SK-MEL-5 (cell line): ENCODE measurements at regions not wholly inside any gene's neighbourhood (a gene's known extent, or its start where the extent isn't known, plus 50 kb on each side); places are given as distances from the start of the nearest gene placed in this dataset.
"Not testable (repeated sequence)": the region's sequence is repeated elsewhere in the genome, so short reads cannot be mapped to it uniquely, and the experiment has no call there.

Experiments
- DNase-seq: peaks from one replicate; pipeline ENCODE4 v3.0.0-alpha.2; 2016; ENCODE audit warnings: low read depth, low spot score
- in situ Hi-C: cut with HindIII; loops from 2 replicates; pipeline ENCODE4 v1.10.0; 2016; ENCODE audit warnings: low sequenced_read_pairs, high pct_unique_total_duplicates, low pct_unique_long_range_greater_than_20kb

DNA sequence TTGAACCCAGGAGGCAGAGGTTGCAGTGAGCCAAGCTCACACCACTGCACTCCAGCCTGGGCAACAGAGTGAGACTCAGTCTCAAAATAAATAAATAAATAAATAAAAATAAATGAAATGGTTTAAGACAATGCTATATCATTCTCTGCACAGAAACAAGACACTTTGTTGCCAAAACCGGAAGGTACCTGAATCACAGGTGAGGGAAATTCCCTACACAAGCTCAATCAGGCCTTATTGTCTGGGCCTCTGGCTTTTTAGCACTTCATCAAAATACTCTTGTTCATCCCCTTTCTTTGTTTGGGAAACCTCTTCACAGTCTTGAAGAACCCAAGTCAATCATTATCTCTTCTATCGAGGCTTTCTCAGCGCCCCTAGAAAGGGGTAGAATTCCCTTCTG is 166.1 kb upstream of the NPSR1 start:
- DNase-seq, result no peak
- in situ Hi-C loops, result no loop called here

DNA sequence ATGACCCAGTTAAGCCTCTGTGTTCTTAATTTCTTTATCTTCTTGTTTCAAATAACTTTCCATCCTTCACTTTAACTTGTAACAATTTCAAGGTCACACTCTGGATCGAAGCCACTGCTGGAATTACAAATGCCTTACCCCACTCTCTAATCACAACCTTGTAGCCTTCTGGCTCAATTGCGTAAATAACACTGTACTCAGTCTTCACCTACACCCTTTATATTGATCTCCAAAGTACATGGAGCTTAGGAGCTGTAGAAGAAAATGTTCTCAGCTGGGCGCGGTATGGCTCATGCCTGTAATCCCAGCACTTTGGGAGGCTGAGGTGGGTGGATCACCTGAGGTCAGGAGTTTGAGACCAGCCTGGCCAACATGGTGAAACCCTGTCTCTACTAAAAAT is 164.3 kb upstream of the NPSR1 start:
- in situ Hi-C loops, result no loop called here
- DNase-seq, result no peak

DNA sequence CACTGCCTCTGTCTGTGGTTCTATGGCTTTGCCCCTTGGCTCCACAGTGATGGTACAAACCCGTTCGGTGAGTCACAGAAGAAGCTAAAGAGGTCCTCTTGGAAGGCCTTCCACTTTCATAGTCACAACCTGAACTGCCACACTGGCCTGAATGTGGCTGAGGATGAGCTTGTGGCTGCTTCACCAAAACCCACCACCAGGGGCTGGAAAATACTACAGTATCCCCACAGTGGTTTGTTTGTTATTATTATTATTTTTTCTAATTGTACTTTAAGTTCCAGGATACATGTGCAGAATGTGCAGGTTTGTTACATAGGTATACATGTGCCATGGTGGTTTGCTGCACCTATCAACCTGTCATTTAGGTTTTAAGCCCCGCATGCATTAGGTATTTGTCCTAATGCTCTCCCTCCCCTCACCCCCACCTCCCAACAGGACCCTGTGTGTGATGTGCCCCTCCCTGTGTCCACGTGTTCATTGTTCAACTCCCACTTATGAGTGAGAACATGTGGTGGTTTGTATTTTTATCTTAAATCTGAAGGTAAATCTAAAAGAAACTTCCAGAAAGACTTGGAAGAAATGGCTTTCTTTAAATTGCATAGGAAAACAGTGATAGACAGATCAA is 160.8 kb upstream of the NPSR1 start:
- peak; percentile 36 for DNase-seq
- in situ Hi-C loops, result no loop called here

DNA sequence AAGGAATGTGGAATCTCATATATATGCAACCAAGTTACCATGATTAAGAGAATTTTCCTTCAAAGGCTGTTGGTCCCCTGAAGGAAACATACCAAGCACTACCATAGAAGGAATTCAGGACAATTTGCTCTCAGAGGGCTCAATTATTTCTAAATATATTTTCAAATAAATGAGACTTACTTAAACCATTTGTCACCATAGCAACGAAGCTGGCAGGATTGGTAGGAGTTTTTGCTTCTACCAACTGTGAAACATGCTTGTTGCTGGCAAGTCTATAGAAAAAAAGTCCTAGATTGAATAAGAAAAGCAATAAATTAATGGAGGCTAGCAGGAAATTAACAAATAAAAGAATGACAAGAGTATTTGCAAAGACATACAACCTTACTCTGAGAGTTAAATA is 156.9 kb upstream of the NPSR1 start:
- in situ Hi-C loops, result no loop called here
- no peak for DNase-seq

DNA sequence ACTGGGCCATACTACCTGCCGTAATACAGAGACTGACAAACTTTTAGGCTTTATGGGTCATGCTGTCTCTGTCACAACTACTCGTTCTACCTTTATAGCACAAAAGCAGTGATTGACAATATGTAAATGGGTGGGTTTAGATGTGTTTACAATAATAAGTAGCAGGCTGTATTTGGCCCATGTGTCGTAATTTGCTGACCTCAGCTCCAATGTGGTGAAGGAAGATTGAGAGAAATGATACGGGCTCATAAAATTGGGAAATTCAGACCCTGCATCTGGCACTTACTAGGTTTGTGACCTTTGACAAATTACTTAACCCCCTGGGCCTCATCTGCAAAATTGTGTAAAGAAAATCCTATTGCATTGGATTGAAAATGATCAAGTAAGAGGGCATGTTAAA is 150.8 kb upstream of the NPSR1 start:
- no peak for DNase-seq
- in situ Hi-C loops, result no loop called here

DNA sequence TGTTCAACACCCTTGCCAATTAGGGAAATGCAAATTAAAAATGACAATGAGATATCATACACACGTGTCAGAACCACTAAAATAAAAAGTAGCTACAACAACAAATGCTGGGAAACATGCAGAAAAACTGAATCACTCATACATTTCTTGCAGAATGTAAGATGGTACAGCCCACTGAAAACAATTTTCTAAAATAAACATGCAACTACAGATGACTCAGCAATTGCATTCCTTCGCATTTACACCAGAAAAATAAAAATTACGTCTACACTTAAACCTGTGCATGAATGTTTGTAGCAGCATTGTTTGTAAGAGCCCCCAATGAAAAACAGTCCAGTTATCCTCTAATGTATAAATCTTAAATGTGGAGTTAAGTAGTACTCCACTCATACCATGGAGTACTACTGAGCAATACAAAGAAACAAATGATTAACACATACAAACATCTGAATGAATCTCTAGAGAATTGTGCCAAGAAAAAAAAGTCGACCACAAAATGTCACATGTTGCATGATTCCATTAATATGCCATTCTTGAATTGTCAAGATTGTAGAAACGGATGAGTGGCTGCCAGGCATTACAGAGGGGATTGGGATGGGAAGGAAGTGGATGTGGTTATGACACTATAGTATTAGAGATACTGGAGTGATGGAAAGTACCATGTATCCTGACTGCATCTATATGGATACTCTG is 134.6 kb upstream of the NPSR1 start:
- DNase-seq, result peak; percentile 51
- in situ Hi-C loops, result no loop called here

DNA sequence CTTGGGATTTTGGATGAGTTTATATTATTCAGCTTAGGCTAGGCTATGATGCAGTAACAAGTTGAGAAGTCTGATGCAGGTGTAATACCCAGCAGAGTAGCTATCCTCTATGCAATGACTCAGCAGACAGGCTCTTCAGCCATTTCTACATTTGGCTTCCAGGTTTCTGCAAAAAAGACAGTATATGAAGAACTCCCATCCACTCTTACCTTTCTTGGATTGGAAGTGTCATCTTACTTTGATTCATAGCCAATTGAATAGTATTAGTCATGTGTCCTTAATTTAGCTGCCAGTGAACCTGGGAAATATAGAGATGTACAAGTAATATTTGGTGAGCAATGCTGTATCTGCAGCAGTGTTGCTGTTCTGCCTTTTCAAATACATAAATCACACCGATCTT is 127.8 kb upstream of the NPSR1 start:
- DNase-seq, result no peak
- in situ Hi-C loops, result no loop called here

DNA sequence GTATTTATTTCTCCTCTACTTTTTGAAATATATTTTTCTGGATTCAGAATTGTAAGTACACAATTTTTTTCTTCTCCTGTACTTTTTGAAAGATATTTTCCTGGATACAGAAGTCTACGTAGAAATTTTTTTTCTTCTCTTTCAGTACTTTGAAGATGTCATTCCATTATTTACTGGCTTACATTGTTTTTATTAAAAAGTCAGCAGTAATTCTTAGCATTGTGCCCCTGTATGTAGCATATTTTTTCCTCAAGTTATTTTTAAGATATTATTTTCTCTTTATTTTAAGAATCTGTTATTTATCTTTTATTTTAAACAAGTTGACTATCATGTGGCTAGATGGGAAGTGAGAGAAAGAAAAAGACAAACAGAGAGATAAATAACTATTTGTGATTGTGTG is 119.0 kb upstream of the NPSR1 start:
- no peak for DNase-seq
- in situ Hi-C loops, result no loop called here

DNA sequence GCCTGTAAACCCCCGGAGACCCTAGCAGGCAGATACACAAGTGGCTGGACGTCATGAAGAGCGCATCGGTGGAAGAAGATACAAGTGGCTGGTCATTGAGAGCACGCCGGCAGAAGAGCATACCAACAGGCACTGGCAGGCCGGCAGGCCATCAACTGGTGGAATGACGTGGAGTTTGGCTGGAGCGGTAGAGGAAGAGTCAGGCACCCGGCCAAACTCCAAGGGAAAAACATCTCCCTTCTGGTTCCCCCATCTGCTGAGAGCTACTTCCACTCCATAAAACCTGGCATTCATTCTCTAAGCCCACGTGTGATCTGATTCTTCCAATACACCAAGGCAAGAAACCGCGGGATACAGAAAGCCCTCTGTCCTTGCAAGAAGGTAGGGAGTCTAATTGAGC is 113.4 kb upstream of the NPSR1 start:
- in situ Hi-C loops, result no loop called here

DNA sequence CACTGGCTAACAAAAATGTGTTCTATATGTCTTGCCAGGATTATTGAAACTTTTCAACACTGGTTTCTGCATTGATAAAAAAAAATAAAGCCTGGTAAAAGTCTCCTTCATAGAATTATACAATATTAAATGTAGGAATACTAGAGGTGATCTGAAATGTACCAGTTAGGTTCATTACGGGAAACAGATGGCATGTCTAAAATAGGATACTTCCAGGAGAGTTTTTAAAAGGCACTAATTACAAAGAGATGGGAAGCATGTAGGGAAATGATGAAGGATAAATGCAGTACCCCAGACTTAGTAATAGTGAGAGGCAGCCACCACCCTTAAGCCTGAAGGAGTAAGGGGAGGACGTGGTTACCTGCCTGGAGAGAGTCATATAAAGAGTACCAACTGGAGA is 107.0 kb upstream of the NPSR1 start:
- in situ Hi-C loops, result no loop called here

More for the DNA sequence above, 113.4 kb upstream of the NPSR1 start:
- DNase-seq, result peak; percentile 76

DNA sequence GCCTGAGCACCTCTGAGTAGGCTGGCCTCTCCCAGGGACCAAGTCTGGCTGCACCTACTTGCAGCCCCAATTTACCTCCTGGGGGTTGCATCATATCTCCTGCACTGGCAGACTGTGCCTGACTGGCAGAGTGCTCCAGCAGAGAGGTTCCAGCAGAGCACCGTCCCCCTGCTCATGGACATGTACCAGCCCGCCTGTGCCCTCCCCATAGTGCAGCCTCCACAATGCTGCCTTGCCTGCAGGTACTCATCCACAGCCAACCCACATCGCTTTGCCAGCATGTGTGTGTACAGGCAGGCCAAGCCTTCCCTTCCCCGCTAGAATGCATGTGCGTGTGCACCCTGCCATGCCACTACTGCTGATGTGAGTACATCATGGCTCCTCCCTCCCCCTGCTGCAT is 105.5 kb upstream of the NPSR1 start:
- no peak for DNase-seq
- in situ Hi-C loops, result no loop called here

More for the DNA sequence above, 107.0 kb upstream of the NPSR1 start:
- no peak for DNase-seq

DNA sequence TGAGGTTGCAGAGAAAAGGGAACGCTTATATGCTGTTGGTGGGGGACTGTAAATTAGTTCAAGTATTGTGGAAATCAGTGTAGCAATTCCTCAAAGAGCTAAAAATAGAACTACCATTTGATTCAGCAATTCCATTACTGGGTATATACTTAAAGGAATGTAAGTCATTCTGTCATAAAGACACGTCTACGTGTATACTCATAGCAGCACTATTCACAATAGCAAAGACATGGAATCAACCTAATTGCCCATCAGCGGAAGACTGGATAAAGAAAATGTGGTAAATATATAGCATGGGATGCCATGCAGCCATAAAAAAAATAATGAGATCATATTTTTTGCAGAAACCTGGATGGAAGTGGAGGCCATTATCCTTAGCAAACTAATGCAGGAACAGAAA is 100.0 kb upstream of the NPSR1 start:
- in situ Hi-C loops, result no loop called here
- DNase-seq, result no peak

DNA sequence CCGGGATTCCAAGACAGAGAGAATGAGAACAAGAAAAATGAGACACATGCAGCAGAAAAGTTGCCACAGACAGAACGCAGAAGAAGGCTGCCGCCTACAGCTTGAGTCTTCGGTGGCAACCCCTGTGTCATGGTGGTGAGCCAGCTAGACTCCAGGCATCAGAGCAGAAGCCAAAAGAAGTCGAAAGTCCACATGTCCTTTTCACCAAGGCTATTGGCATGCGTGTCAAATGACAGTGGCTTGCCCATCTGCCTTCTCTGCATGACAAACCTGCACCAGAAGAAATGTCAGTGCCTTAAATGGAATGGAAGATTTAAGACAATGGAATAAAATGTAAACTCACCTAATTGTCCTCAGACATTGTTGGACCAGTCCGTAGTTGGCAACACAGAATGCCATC is 93.9 kb upstream of the NPSR1 start:
- in situ Hi-C loops, result no loop called here
- no peak for DNase-seq

DNA sequence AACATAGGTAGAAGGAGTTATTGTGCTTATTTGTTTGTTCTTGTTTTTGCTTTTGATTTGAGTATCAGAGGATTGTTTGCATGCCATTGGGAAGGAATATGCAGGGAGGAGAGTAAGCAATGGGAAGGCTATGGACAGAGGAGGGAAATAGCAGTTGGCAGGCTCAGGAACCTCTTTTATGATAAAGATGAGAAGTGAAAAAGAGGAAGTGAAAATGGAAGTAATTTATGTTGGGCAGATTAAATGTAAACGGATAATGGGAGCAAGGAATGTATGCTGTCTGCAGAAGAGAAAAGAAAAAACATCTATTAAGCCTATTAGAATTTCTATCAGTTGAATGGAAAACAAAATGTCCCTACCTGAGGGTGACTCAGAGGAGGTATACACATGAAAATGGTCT is 90.1 kb upstream of the NPSR1 start:
- in situ Hi-C loops, result no loop called here
- no peak for DNase-seq

DNA sequence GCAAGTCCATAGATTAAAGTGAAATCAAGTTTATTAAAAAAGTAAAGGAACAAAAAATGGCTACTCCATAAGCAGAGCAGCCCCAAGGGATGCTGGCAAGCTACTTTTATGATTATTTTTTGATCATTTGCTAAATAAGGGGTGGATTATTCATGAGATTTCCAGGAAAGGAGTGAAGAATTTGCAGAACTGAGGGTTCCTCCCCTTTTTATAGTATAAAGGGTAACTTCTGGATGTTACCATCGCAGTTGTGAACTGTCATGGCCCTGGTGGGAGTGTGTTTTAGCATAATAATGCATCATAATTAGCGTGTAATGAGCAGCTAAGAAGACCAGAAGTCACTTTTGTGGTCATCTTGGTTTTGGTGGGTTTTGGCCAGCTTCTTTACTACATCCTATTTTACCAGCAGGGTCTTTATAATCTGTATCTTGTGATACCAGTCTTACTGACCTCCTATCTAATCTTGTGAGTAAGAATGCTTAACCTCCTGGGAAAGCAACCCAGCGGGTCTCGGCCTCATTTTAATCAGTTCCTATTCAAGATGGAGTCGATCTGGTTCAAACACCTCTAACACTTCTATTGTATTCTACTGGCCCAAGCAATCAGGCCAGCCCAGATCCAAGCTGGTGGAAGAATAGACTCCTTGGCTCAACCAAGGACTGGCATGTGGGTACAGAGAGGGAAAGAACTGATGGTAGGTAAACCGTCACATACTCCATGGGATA is 87.9 kb upstream of the NPSR1 start:
- no peak for DNase-seq
- in situ Hi-C loops, result no loop called here

DNA sequence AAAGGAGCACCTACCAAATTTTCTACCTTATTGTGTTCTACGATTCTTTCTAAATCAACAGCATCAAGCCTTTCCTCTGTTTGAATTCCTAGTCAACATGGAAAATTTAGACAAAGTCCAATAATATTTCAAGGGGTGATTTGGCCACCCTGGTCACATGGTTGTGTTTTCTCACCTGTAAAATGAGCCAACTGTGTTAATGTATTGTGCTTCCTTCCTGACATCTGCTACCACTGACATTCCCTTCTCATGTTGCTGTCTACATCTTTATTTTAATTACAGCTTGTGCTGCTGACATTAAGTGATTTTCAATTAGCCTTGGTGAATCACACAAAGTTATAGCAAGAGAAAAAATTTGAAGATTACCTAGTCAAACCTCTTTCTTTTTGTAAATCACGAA is 83.0 kb upstream of the NPSR1 start:
- in situ Hi-C loops, result no loop called here
- DNase-seq, result no peak

DNA sequence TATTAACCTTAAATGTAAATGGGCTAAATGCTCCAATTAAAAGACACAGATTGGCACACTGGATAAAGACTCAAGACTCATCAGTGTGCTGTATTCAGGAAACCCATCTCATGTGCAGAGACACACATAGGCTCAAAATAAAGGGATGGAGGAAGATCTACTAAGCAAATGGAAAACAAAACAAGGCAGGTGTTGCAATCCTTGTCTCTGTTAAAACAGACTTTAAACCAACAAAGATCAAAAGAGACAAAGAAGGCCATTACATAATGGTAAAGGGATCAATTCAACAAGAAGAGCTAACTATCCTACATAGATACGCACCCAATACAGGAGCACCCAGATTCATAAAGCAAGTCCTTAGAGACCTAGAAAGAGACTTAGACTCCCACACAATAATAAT is 80.1 kb upstream of the NPSR1 start:
- in situ Hi-C loops, DNase-seq: not testable (repeated sequence)

DNA sequence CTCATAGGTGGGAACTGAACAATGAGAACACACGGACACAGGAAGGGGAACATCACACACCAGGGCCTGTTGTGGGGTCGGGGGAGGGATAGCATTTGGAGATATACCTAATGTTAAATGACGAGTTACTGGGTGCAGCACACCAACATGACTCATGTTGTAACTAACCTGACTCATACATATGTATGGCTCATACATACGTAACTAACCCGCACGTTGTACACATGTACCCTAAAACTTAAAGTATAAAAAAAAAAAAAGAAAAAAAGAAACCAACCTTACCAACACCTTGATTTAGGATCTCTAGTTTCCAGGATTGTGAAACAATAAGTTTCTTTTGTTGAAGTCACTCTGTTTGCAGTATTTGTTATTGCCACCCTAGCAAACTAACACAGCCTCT is 76.3 kb upstream of the NPSR1 start:
- DNase-seq, in situ Hi-C loops: not testable (repeated sequence)

DNA sequence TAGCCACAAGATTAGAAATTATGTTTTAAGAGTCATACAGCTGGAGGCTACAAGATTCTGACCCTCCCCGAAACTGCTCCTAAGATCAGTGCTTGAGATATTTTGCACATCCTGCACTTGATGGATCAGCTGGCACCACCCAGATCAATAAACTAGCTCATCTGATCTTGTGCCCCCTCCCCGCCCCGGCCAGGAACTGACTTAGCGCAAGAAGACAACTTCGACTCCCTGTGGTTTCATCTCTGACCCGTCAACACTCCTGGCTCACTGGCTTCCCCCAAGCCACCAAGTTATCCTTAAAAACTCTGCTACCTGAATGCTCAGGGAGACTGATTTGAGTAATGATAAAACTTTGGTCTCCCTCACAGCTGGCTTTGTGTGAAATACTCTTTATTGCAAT is 73.5 kb upstream of the NPSR1 start:
- no peak for DNase-seq
- in situ Hi-C loops, result no loop called here
